NOMO-1 (cell line): ENCODE measurements at regions not wholly inside any gene's neighbourhood (a gene's known extent, or its start where the extent isn't known, plus 50 kb on each side); places are given as distances from the start of the nearest gene placed in this dataset.
A peak's percentile ranks its signal among the peaks of the same experiment; 100 is the strongest.

ENCODE experiments used
- DNase-seq, 2 experiments: peaks; one replicate each; lab custom pipeline; 2025; ENCODE audit not compliant: unreplicated experiment in 2 of 2; lab: John Stamatoyannopoulos, UW

GRCh38 chr6:137729866-137730629 lies 137.0 kb upstream of the TNFAIP3 start:
- DNase-seq: peak in 1 of 2 experiments; percentile 19

- no peak for DNase-seq
Observed at GRCh38 chr6:137731600-137731959, 135.5 kb upstream of the TNFAIP3 start.

- DNase-seq: peak; percentile 73 to 91
Observed at GRCh38 chr6:137731960-137732616, 135.0 kb upstream of the TNFAIP3 start.

- DNase-seq: no peak
Observed at GRCh38 chr6:137733372-137733771, 133.7 kb upstream of the TNFAIP3 start.

GRCh38 chr6:137734005-137734874 lies 132.8 kb upstream of the TNFAIP3 start:
- DNase-seq: peak in 1 of 2 experiments; percentile 31

DNA sequence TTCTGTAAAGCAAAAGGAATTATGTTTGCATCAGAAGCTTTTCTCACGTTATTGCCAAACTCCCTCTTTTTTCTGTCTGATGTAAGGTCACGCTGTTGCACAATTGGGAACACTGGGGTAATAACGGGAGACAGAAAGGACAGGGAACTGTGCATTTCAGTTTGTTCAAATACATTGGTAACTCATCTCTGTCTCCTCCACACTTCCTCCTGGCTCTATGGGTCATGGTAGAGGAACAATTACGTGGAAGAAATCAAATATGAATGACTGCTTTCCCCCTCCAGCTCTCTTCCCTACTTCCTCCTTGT lies 132.2 kb upstream of the TNFAIP3 start:
- DNase-seq: peak; percentile 25 to 36

- DNase-seq: no peak
Observed at GRCh38 chr6:137736048-137736818, 130.8 kb upstream of the TNFAIP3 start.

DNA sequence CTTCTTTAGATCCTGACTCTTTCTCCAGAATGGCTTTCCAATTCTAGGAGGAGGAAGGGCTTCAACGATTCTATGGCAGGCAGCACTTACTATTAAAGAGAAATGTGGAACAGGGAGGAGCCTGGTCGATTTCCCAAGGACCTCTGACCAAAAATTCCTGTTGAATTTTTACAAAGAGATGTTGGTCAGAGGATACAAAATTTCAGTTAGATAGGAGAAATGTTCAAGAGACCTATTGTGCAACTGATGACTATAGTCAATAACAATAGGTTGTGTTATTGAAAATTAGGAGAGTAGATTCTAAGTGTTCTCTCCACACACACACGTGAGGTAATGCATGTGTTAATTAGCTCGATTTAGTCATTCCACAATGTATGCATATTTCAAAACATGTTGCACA lies 130.1 kb upstream of the TNFAIP3 start:
- no peak for DNase-seq

DNA sequence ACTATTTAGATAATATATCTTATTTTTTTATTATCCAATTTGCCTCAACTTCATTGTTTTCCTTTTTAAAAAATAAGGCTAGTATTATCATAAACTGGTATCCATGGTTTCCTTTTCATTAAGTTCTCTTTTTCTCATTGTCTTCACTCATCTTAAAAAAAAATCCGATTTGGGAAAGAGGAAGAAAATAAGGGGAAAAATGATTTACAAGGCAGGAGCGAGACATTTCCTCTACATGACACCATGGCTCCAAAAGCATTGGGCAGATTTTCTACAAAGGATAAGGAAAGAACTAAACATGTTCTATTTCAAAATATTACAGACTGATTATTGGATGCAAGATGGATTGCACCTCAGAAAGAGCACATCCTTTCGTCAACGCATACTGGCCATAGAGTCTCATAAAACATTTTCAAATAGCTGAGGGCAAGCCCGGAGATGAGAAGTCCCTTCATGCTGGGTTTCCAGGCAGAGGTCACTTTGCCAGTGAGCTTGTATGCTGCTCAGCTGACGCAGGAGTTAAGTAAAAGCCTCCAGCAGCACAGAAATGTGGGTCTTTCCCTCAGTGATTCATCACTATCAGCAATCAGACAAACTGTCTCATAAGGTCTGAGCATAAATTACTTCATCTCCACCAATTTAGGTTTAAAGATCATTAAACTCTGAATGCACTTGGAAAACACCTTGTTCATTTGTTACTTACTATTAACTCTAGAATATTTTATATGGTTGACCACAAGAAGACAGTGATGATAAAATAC lies 129.0 kb upstream of the TNFAIP3 start:
- DNase-seq: peak in 1 of 2 experiments; percentile 12

DNA sequence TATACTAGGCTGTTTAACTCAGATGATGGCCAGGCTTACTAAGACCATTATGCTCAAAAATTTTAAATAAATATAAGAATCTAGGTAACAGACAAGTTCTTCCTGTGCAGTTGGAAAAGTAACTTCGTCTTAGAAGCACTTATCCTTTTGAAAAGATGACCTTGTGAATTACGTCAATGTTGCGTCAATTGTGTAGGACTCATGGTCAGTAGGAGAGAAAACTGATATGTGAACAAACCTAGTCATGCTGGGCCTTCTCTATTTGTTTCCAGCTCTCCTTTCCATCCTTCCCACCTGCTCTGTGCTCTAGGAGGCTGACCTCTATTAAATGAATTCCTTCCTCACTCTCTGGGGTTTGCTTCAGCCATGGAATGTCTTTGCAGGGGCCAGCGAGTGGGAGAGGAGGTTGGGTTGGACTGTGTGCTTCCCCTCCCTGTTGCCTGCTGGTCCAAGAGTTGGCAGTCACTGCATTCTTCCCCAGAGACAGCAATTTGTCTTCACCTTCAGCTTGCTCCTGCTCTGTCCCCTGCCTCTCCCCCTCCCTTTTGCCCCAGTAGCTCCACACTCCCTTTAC lies 128.0 kb upstream of the TNFAIP3 start:
- DNase-seq: no peak

DNA sequence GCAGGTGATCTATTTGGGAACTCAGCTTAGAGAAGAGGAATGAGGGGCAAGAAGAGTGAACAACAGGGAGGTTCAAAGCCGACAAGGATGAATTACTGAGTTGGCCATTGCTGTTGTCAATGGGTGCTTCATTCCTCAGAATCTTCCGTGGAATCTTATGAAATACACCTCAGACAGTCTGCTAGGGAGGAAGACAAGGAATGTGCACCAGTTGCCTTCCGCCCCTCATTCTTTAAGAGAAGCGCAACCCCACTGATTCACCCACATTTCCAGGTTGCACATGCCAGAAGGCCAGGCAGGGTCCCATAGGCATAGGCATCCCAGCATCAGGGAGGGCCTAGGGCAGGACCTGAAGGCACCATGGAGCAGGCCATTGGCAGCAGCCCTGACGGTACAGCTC lies 127.5 kb upstream of the TNFAIP3 start:
- no peak for DNase-seq

- DNase-seq: no peak
Observed at GRCh38 chr6:137740091-137740755, 126.8 kb upstream of the TNFAIP3 start.

- DNase-seq: no peak
Observed at GRCh38 chr6:137740967-137741761, 125.9 kb upstream of the TNFAIP3 start.

- DNase-seq: no peak
Observed at GRCh38 chr6:137743493-137743892, 123.6 kb upstream of the TNFAIP3 start.

DNA sequence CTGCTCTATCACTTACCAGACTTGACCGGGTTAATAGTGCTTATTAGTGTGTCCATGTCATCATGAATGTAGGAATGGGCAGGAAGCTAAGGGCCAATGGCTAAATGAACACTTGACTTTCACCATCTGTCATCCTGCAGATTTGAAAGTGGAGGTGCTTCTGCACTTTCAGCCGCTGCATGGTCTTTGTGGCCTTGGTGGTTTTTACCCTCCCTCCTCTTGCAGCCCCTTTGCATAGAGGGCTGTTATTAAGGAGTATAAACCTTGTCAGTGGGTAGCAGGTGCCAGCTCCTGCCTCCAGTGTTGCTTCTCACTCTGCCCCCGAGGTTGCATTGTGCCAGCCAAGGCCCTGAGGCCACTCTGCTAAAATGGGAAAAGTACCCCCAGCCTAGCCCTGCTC lies 122.2 kb upstream of the TNFAIP3 start:
- no peak for DNase-seq

GRCh38 chr6:137745321-137745720 lies 121.7 kb upstream of the TNFAIP3 start:
- DNase-seq: no peak

DNA sequence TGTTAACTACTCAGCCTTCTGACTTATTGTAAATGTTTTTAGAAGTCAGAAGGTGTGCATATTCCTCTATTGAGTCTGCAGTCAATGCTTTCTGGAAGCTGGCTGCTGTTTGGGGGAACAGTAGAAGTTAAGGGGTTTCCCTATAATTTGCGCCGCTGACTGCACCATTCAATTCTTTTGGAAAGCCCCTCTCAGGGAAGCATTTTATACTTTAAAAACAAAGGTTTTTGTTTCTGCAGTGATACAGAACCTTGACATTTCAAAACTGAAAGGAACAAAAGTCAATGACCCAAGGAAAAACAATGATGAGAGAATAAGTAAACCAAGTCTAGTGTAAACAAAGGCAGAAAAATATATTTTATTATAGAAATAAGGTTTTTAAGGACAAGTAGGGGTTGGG lies 120.8 kb upstream of the TNFAIP3 start:
- DNase-seq: no peak

- DNase-seq: no peak
Observed at GRCh38 chr6:137749696-137750211, 117.3 kb upstream of the TNFAIP3 start.
